ENCODE measurements at regions not wholly inside any gene's neighbourhood (a gene's known extent, or its start where the extent isn't known, plus 50 kb on each side); places are given as distances from the start of the nearest gene placed in this dataset.

GRCh38 chr22:44615146-44615545 lies 86.9 kb upstream of the PRR5 start:
- no peak for ATAC-seq (replicated peaks)
- Mint-ChIP-seq H3K36me3 (peaks cover 0 to under 1% of the 10 kb centered on the region in 2 donors), H3K9me3 (peaks cover 5 to 10% of the 10 kb centered on the region in 2 donors), H3K27ac (no peak overlapping the region), H3K4me3 (no peak overlapping the region), H3K4me1 (no peaks in the 10 kb centered on the region), H3K27me3 (no peaks in the 10 kb centered on the region)
- DNase-seq: no peak

- Mint-ChIP-seq H3K4me1 (no peaks in the 10 kb centered on the region), H3K9me3 (peaks cover 5 to 10% of the 10 kb centered on the region in 2 donors), H3K27ac (no peak overlapping the region), H3K36me3 (peaks cover 0 to 1% of the 10 kb centered on the region in 2 donors), H3K4me3 (no peak overlapping the region), H3K27me3 (no peaks in the 10 kb centered on the region)
- ATAC-seq (replicated peaks) (no peak), DNase-seq (no peak)
These were observed 88.8 kb upstream of the PRR5 start for GRCh38 chr22:44613196-44613595.

- no peak for ATAC-seq (replicated peaks)
- DNase-seq: no peak
- peaks cover 0 to 1% of the 10 kb centered on the region in 2 donors for H3K36me3 Mint-ChIP-seq
- H3K4me1 Mint-ChIP-seq: no peaks in the 10 kb centered on the region
- peaks cover 4 to 5% of the 10 kb centered on the region in 2 donors for H3K27me3 Mint-ChIP-seq
- peaks cover 5 to 10% of the 10 kb centered on the region in 2 donors for H3K9me3 Mint-ChIP-seq
- no peak overlapping the region for H3K4me3 Mint-ChIP-seq
- no peak overlapping the region for H3K27ac Mint-ChIP-seq
These were observed 90.0 kb upstream of the PRR5 start for GRCh38 chr22:44611880-44612496.

- Mint-ChIP-seq H3K4me3 (no peak overlapping the region), H3K9me3 (peaks cover 5 to 10% of the 10 kb centered on the region in 2 donors), H3K36me3 (peaks cover 0 to 1% of the 10 kb centered on the region in 2 donors), H3K27me3 (peaks cover 18 to 19% of the 10 kb centered on the region in 2 donors), H3K27ac (no peak overlapping the region), H3K4me1 (no peaks in the 10 kb centered on the region)
- ATAC-seq (replicated peaks) (no peak), DNase-seq (no peak)
These were observed 91.9 kb upstream of the PRR5 start for GRCh38 chr22:44610071-44610470.

- ATAC-seq (replicated peaks) (no peak), DNase-seq (no peak)
- H3K4me3 Mint-ChIP-seq: no peak overlapping the region
- H3K27me3 Mint-ChIP-seq: peaks cover 22 to 24% of the 10 kb centered on the region in 2 donors
- H3K27ac Mint-ChIP-seq: no peak overlapping the region
- H3K4me1 Mint-ChIP-seq: no peaks in the 10 kb centered on the region
- H3K9me3 Mint-ChIP-seq: peaks cover 5 to 7% of the 10 kb centered on the region in 2 donors
- H3K36me3 Mint-ChIP-seq: peaks cover 0 to 1% of the 10 kb centered on the region in 2 donors
These were observed 92.5 kb upstream of the PRR5 start for GRCh38 chr22:44609400-44609988.

GRCh38 chr22:44608597-44609399 lies 93.2 kb upstream of the PRR5 start:
- Mint-ChIP-seq H3K27ac (no peak overlapping the region), H3K4me3 (no peak overlapping the region)

GRCh38 chr22:44606126-44606525 lies 95.9 kb upstream of the PRR5 start:
- no peak for ATAC-seq (replicated peaks)
- Mint-ChIP-seq H3K4me3 (no peak overlapping the region), H3K9me3 (peaks cover 2% of the 10 kb centered on the region in 2 donors), H3K27me3 (peaks cover 25 to 31% of the 10 kb centered on the region in 2 donors), H3K36me3 (peaks cover 0 to 1% of the 10 kb centered on the region in 2 donors), H3K4me1 (no peaks in the 10 kb centered on the region), H3K27ac (no peak overlapping the region)
- DNase-seq: no peak

More at GRCh38 chr22:44608597-44609399, 93.2 kb upstream of the PRR5 start:
- ATAC-seq (replicated peaks) (no peak), DNase-seq (no peak)
- H3K36me3 Mint-ChIP-seq: peaks cover 0 to 1% of the 10 kb centered on the region in 2 donors
- H3K9me3 Mint-ChIP-seq: peaks cover 4 to 5% of the 10 kb centered on the region in 2 donors
- H3K27me3 Mint-ChIP-seq: peaks cover 25 to 26% of the 10 kb centered on the region in 2 donors
- H3K4me1 Mint-ChIP-seq: no peaks in the 10 kb centered on the region

- Mint-ChIP-seq H3K27ac (no peak overlapping the region), H3K4me3 (no peak overlapping the region), H3K4me1 (no peaks in the 10 kb centered on the region), H3K36me3 (peaks cover 0 to 1% of the 10 kb centered on the region in 2 donors), H3K27me3 (peaks cover 25 to 31% of the 10 kb centered on the region in 2 donors), H3K9me3 (peaks cover 0 to 1% of the 10 kb centered on the region in 2 donors)
- ATAC-seq (replicated peaks) (no peak), DNase-seq (no peak)
These were observed 96.5 kb upstream of the PRR5 start for GRCh38 chr22:44605486-44605885.

GRCh38 chr22:44604991-44605390 lies 97.0 kb upstream of the PRR5 start:
- no peak for ATAC-seq (replicated peaks)
- Mint-ChIP-seq H3K27ac (no peak overlapping the region), H3K4me3 (no peak overlapping the region)

GRCh38 chr22:44604455-44604854 lies 97.5 kb upstream of the PRR5 start:
- DNase-seq (no peak), ATAC-seq (replicated peaks) (no peak)
- Mint-ChIP-seq H3K4me1 (peaks cover 0 to 2% of the 10 kb centered on the region in 2 donors), H3K36me3 (no peaks in the 10 kb centered on the region), H3K4me3 (no peak overlapping the region), H3K27me3 (peaks cover 25 to 31% of the 10 kb centered on the region in 2 donors), H3K27ac (no peak overlapping the region), H3K9me3 (no peaks in the 10 kb centered on the region)

More at GRCh38 chr22:44604991-44605390, 97.0 kb upstream of the PRR5 start:
- Mint-ChIP-seq H3K27me3 (peaks cover 25 to 31% of the 10 kb centered on the region in 2 donors), H3K4me1 (no peaks in the 10 kb centered on the region), H3K9me3 (no peaks in the 10 kb centered on the region), H3K36me3 (no peaks in the 10 kb centered on the region)
- DNase-seq: no peak

GRCh38 chr22:44603767-44604166 lies 98.2 kb upstream of the PRR5 start:
- Mint-ChIP-seq H3K9me3 (no peaks in the 10 kb centered on the region), H3K4me3 (no peak overlapping the region), H3K4me1 (peaks cover 0 to 7% of the 10 kb centered on the region in 2 donors), H3K36me3 (no peaks in the 10 kb centered on the region), H3K27me3 (peaks cover 25 to 33% of the 10 kb centered on the region in 2 donors), H3K27ac (no peak overlapping the region)
- no peak for ATAC-seq (replicated peaks)
- no peak for DNase-seq

- no peaks in the 10 kb centered on the region for H3K36me3 Mint-ChIP-seq
- peaks cover 0 to 11% of the 10 kb centered on the region in 2 donors for H3K4me1 Mint-ChIP-seq
- H3K4me3 Mint-ChIP-seq: no peak overlapping the region
- peaks cover 18 to 38% of the 10 kb centered on the region in 2 donors for H3K27me3 Mint-ChIP-seq
- no peak for DNase-seq
- ATAC-seq (replicated peaks): no peak
- H3K27ac Mint-ChIP-seq: no peak overlapping the region
- no peaks in the 10 kb centered on the region for H3K9me3 Mint-ChIP-seq
These were observed 100.3 kb upstream of the PRR5 start for GRCh38 chr22:44601725-44602124.

- ATAC-seq (replicated peaks) (no peak), DNase-seq (no peak)
- H3K9me3 Mint-ChIP-seq: no peaks in the 10 kb centered on the region
- no peak overlapping the region for H3K4me3 Mint-ChIP-seq
- H3K36me3 Mint-ChIP-seq: no peaks in the 10 kb centered on the region
- H3K4me1 Mint-ChIP-seq: peaks cover 0 to 14% of the 10 kb centered on the region in 2 donors
- peaks cover 16 to 40% of the 10 kb centered on the region in 2 donors for H3K27me3 Mint-ChIP-seq
- H3K27ac Mint-ChIP-seq: no peak overlapping the region
These were observed 100.8 kb upstream of the PRR5 start for GRCh38 chr22:44601189-44601588.

GRCh38 chr22:44600207-44600785 lies 101.7 kb upstream of the PRR5 start:
- peaks cover 3 to 22% of the 10 kb centered on the region in 2 donors for H3K4me1 Mint-ChIP-seq
- no peaks in the 10 kb centered on the region for H3K36me3 Mint-ChIP-seq
- H3K4me3 Mint-ChIP-seq: no peak overlapping the region
- H3K27me3 Mint-ChIP-seq: peaks cover 16 to 38% of the 10 kb centered on the region in 2 donors
- ATAC-seq (replicated peaks) (peak; percentile 22 to 65), DNase-seq (no peak)
- H3K27ac Mint-ChIP-seq: no peak overlapping the region
- no peaks in the 10 kb centered on the region for H3K9me3 Mint-ChIP-seq
